Ishikawa (cell line): ENCODE measurements at regions not wholly inside any gene's neighbourhood (a gene's known extent, or its start where the extent isn't known, plus 50 kb on each side); places are given as distances from the start of the nearest gene placed in this dataset.

Source experiments
- CEBPB ChIP-seq: IDR thresholded peaks from 2 replicates; pipeline ENCODE4 v1.6.1; 2012
- CREB1 ChIP-seq: IDR thresholded peaks from 2 replicates; pipeline ENCODE4 v1.6.1; 2012; ENCODE audit warnings: low read depth
- EGR1 ChIP-seq: IDR thresholded peaks from 2 replicates; pipeline ENCODE4 v1.6.1; 2012
- EP300 ChIP-seq: IDR thresholded peaks from 2 replicates; pipeline ENCODE4 v1.6.1; 2012; ENCODE audit warnings: borderline replicate concordance
- FOXM1 ChIP-seq: IDR thresholded peaks from 2 replicates; pipeline ENCODE4 v1.6.1; 2012; ENCODE audit warnings: low read depth, borderline replicate concordance
- NFIC ChIP-seq: IDR thresholded peaks from 2 replicates; pipeline ENCODE4 v1.6.1; 2012
- RAD21 ChIP-seq: IDR thresholded peaks from 2 replicates; pipeline ENCODE4 v1.6.1; 2012; ENCODE audit warnings: low read depth
- TAF1 ChIP-seq: IDR thresholded peaks from 2 replicates; pipeline ENCODE4 v1.6.1; 2012; ENCODE audit warnings: low read depth, mild to moderate bottlenecking
- TCF12 ChIP-seq: IDR thresholded peaks from 2 replicates; pipeline ENCODE4 v1.6.1; 2012; ENCODE audit warnings: low read depth
- TEAD4 ChIP-seq: IDR thresholded peaks from 2 replicates; pipeline ENCODE4 v1.6.1; 2012
- YY1 ChIP-seq: IDR thresholded peaks from 2 replicates; pipeline ENCODE4 v1.6.1; 2012; ENCODE audit warnings: low read depth
- ZBTB7A ChIP-seq: IDR thresholded peaks from 2 replicates; pipeline ENCODE4 v1.6.1; 2012; ENCODE audit warnings: low read depth
- TF ChIP-seq, protein P1 (sequence below): IDR thresholded peaks from 2 replicates; pipeline ENCODE4 v1.6.1; 2012
- TF ChIP-seq, protein P2 (sequence below): IDR thresholded peaks from 2 replicates; pipeline ENCODE4 v1.6.1; 2012
- TF ChIP-seq, protein P3 (sequence below): IDR thresholded peaks from 2 replicates; pipeline ENCODE4 v1.6.1; 2012; ENCODE audit warnings: low read depth, mild to moderate bottlenecking

GRCh38 chr5:117149312-117149711 is 574.7 kb upstream of the SEMA6A start:
- TF ChIP-seq EP300 (no peak), CEBPB (no peak), FOXM1 (no peak), TCF12 (no peak), ZBTB7A (no peak), YY1 (no peak), RAD21 (no peak), NFIC (no peak), TEAD4 (no peak), TAF1 (no peak), CREB1 (no peak), EGR1 (no peak)
- TF ChIP-seq, protein P1, sequence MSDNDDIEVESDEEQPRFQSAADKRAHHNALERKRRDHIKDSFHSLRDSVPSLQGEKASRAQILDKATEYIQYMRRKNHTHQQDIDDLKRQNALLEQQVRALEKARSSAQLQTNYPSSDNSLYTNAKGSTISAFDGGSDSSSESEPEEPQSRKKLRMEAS: no peak
- TF ChIP-seq, protein P2, sequence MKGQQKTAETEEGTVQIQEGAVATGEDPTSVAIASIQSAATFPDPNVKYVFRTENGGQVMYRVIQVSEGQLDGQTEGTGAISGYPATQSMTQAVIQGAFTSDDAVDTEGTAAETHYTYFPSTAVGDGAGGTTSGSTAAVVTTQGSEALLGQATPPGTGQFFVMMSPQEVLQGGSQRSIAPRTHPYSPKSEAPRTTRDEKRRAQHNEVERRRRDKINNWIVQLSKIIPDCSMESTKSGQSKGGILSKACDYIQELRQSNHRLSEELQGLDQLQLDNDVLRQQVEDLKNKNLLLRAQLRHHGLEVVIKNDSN: no peak
- TF ChIP-seq, protein P3, sequence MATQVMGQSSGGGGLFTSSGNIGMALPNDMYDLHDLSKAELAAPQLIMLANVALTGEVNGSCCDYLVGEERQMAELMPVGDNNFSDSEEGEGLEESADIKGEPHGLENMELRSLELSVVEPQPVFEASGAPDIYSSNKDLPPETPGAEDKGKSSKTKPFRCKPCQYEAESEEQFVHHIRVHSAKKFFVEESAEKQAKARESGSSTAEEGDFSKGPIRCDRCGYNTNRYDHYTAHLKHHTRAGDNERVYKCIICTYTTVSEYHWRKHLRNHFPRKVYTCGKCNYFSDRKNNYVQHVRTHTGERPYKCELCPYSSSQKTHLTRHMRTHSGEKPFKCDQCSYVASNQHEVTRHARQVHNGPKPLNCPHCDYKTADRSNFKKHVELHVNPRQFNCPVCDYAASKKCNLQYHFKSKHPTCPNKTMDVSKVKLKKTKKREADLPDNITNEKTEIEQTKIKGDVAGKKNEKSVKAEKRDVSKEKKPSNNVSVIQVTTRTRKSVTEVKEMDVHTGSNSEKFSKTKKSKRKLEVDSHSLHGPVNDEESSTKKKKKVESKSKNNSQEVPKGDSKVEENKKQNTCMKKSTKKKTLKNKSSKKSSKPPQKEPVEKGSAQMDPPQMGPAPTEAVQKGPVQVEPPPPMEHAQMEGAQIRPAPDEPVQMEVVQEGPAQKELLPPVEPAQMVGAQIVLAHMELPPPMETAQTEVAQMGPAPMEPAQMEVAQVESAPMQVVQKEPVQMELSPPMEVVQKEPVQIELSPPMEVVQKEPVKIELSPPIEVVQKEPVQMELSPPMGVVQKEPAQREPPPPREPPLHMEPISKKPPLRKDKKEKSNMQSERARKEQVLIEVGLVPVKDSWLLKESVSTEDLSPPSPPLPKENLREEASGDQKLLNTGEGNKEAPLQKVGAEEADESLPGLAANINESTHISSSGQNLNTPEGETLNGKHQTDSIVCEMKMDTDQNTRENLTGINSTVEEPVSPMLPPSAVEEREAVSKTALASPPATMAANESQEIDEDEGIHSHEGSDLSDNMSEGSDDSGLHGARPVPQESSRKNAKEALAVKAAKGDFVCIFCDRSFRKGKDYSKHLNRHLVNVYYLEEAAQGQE: no peak

GRCh38 chr5:117144086-117144485 is 569.5 kb upstream of the SEMA6A start:
- TF ChIP-seq YY1 (no peak), RAD21 (no peak), TCF12 (no peak)

- TF ChIP-seq, protein P1: no peak
- no peak for TF ChIP-seq YY1
- no peak for TF ChIP-seq EGR1
- TF ChIP-seq ZBTB7A: no peak
- no peak for TF ChIP-seq TEAD4
- no peak for TF ChIP-seq TCF12
- TF ChIP-seq RAD21: no peak
- TF ChIP-seq, protein P2: no peak
- no peak for TF ChIP-seq CREB1
- TF ChIP-seq TAF1: no peak
- no peak for TF ChIP-seq CEBPB
- TF ChIP-seq, protein P3: no peak
- TF ChIP-seq FOXM1: no peak
Measured at GRCh38 chr5:117143406-117143805, 568.8 kb upstream of the SEMA6A start.

DNA sequence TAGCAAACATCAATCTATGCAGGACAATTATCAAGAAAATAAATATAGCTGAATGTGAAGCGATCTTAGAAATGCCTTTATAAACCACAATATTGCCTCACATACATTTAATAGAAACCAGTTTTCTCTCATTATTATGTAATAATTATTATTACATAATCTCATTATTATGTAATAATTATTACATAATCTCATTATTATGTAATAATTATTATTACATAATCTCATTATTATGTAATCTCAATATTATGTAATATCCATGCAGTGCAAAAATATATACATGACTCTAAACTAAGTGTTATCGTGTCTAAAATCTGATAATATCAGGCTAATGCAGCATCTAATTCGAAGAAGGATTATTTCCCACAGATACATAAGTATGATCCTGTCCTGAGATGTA is 563.9 kb upstream of the SEMA6A start:
- no peak for TF ChIP-seq EGR1
- TF ChIP-seq, protein P1: no peak
- no peak for TF ChIP-seq TEAD4
- no peak for TF ChIP-seq ZBTB7A
- TF ChIP-seq YY1: no peak
- TF ChIP-seq EP300: no peak
- TF ChIP-seq FOXM1: no peak
- TF ChIP-seq TCF12: no peak
- TF ChIP-seq RAD21: no peak
- TF ChIP-seq, protein P2: no peak
- no peak for TF ChIP-seq NFIC
- TF ChIP-seq, protein P3: no peak
- no peak for TF ChIP-seq CEBPB
- no peak for TF ChIP-seq TAF1
- TF ChIP-seq CREB1: no peak
